Stimulated activated CD4-positive, alpha-beta T cell treated with anti-CD3 and anti-CD28 coated beads, Interleukin-2, amount 100 ng/mL, for 24 hours (primary cell): ENCODE measurements at regions not wholly inside any gene's neighbourhood (a gene's known extent, or its start where the extent isn't known, plus 50 kb on each side); places are given as distances from the start of the nearest gene placed in this dataset.

Experiments
- DNase-seq, 2 donors: peaks; one replicate each; pipeline ENCODE4 v3.0.0-alpha.2; 2020

DNA sequence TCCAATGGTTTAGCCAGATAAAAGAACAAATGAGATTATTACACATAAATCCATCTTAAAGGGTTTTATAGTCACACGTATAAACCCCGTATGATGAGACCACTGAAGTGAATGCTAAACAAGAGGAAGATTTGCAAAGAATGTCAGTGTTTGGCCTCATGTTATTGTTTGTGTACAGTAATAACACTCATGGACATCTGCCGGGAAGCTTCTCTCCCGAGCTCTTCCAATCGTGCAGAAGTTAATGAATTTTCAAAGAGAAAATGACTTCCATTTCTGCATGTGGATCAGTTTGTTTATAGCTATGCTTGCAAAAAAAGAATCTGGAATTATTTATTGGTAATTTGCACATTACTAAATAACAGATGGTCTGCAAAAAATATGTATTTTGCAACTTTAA lies 88.5 kb upstream of the APCDD1 start:
- DNase-seq = no peak

GRCh38 chr18:10367836-10368235 lies 86.6 kb upstream of the APCDD1 start:
- no peak for DNase-seq

DNA sequence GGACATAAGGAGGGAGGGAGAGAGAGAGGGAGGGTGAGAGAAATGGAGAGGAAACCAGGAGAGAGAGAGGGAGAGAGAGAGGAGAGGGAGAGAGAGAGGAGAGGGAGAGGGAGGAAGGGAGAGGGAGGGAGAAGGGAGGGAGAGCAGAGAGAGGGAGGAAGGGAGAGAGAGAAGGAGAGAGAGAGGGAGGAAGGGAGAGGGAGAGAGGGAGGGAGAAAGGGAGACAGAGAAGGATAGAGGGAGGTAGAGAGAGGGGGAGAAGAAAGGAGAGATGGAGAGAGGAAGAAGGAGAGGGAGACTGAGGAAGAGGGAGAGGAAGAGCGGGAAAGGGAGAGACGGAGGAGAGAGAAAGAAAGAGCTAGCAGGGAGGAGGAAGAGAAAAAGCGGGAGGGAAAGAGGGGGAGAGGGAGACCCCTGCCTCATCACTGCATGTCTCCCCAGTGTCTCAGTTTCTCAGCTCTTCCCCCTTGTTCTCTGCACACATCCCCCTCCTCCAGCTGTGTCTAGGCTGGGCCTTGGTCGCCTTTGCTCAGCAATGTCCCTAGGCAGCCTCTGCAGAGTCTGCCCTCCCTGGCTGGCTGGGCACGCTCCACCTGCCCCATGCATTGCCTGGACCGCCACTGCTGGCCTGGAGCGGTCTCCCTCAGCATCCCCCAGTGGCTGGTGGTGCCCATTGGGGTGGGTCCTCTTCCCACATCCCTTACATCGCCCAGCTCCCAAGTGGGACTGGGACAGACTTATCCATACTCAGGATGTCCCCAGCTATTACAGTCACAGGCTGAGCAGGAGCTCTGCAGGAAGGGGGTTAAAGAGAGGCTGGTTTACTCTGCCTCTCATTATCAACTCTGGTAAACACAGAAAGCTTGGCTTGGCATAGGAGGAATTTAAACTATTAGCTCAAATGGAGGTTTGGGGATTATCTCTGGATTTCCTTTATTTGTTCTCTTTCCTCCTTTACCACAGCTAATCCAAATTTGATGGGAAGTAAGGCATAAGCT lies 85.7 kb upstream of the APCDD1 start:
- DNase-seq = no peak

- DNase-seq = no peak
These were observed 83.7 kb upstream of the APCDD1 start for GRCh38 chr18:10370716-10371115.

DNA sequence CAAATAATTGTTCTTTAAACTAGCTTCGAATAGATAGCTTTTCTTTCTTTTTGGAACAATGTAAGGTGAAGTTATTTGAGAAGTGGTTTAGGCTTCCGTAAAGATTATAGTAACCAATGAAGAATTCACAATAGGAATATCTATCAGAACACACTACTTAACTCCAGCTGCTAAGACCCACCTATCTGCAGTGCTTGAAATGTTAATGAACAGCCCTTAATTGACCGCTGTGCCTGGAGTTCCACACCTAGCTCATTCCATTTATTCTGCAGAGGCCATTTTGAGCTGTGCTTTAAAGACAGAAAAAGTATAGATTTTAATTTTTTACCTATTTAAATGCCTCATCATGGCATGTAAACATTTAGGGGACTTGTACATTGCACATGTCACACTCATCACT lies 83.3 kb upstream of the APCDD1 start:
- no peak for DNase-seq

DNA sequence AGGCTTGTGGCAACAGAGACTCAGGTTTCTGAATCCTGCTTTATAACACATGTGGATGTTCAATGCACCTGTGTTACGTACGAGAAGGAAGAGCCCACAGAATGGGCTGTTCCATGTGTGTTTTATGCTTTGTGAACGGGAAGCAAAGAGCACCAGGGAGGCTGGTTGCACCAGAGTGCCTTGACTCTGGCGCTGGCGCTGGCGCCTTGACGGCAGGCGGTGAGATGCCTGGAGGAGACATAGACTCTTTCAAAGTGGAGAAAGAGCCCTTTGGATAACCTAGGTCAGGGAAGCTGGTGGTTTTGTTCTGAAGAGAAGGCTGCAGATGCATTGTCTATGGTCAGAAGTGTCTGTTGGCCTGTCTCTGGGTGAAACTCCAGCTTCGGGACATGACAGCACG lies 80.2 kb upstream of the APCDD1 start:
- DNase-seq = no peak

- DNase-seq = no peak
These were observed 79.7 kb upstream of the APCDD1 start for GRCh38 chr18:10374636-10375293.

- DNase-seq = no peak
These were observed 77.7 kb upstream of the APCDD1 start for GRCh38 chr18:10376731-10377130.

DNA sequence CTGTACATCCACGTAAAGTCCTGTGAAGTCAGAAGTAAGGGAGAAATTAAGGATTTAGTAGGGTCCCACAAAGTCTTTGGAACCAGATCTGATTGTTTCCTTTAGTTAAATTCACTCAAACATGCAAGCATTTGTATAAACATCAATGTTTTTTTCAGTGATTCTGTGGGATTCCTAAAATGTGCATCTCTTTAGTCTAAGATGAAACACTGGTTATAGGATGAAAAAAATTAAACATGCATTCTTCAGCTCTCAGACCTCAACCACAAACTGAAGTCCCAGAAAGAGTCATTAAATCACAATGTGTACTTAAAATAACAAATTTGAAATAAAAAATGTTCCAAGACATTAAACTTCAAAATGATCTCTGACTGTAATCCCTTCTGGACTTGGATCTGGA lies 76.5 kb upstream of the APCDD1 start:
- DNase-seq = no peak

DNA sequence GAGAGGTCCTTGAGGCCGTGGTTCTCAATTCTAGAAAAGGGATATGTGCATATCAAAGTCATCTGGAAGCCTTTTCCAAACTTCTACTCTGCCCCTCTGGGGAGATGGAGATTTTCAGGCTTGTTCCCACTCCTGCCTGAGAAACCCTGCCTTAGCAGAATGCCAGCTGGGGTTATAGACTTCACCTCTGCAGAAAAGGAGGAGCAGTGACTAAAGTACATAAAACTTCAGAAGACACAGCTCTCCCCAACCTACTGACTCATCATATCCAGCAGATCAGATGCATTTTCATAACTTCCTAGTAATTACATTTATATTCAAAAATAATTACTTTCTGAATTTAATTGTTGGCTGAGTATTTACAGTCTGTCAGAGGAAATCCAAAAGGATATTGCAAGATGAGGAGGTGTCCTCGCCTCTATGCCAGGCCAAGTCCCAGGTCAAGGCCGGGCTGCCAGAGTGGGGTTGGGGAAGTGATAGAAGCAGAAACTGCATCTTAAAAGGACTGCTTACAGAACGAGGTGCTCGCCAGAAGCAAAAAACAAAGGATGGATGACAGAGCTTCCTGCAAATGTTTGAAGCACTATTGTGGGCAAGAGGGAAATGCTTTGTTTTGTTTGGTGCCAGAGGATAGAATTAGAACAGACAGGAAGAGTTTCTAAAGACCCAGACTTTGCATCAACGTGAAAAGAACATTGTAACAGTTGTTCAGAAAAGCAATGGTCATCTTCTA lies 75.6 kb upstream of the APCDD1 start:
- DNase-seq = no peak

DNA sequence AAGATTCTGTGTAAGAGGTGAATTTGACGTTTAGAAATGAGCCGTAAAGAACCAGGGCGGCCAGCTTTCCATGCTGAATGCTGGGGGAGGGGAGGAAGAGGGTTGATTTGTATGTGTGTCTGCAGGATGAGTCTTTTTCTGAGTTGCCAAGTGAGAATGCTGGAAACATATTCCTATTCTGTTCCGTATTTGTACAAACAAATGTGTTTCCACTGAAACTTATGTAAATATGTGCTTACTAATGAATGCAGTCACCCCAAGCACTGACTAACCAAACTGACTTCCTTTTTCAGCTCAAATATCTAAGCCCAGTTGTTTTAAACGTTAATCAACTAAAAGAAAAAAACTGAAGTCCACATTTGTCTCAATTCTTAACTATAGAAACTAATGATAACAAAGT lies 74.9 kb upstream of the APCDD1 start:
- no peak for DNase-seq

DNA sequence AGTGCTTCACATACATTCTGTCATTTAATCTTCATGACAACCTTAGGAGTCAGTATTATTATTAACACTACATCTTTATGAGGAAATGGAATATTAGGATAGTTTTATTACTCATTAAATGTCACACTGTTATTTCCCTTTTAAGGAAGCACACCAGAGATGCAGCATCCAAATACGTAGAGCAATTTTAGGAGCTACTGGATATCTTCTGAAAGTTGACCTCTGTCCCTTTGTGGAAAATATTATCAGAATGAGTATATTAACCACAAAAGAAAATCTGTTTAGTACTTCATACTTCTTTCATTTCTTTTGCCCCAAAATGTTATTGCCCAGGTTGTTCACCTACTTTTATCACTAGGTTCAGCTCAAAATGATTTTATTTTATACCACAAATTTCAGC lies 72.9 kb upstream of the APCDD1 start:
- DNase-seq = no peak

- DNase-seq = no peak
These were observed 72.5 kb upstream of the APCDD1 start for GRCh38 chr18:10381951-10382350.

GRCh38 chr18:10386049-10386448 lies 68.4 kb upstream of the APCDD1 start:
- no peak for DNase-seq

DNA sequence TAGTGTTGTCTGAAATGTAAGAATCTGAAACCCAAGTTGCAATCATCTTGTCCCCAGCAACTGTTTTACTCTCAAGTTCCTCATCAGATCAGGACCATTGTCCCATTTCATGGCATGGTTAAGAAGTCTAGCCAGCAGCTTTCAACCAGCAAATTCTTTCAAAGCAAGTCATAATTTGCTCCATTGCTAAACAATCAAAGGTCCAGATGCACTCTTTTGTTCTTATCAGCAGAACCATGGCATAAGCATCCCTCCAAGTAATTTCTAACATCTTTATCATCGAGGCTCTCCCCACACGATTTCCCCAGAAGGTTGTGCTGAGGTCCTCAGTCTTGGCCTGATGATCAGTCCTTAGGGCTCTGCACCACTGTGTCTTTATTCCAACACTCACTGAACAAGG lies 67.5 kb upstream of the APCDD1 start:
- DNase-seq = no peak

DNA sequence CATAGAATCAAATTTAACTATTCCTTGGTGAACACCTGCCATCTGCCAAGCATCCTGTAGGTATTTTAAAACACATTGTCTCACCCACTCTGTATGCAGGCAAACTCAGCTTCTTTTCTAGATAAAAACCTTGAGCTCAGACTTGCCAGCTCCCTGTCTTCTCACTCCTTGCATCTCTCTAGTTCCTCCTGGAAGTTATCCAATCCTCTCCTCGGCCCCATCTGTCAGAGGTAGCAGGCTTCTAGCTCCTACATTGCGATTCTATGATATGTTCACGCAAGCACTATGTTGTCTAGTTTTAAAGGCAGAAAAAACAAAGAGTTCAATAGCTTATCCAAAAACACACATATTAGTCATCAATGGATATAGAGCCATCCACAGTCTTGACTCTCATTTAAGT lies 67.0 kb upstream of the APCDD1 start:
- no peak for DNase-seq

- no peak for DNase-seq
These were observed 66.1 kb upstream of the APCDD1 start for GRCh38 chr18:10388373-10388772.

- no peak for DNase-seq
These were observed 62.9 kb upstream of the APCDD1 start for GRCh38 chr18:10391506-10391905.

DNA sequence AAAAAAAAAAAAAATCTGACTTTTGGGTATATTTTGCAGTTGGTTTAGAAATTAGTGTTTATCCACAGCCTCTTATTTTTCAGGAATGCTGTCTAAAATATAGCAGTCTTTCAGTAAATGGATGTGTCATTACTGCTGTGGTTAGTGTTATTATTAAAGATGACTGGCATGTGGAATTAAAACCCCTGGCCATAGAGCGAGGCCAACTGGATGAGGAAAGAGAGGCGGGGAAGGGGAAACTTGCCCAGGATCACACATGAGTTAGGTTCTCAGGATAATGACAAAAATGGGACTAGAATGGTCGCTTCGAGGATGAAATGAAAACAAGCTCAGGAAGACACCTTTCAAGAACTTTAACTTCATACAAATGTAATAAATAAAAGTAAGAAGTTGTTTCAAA lies 57.4 kb upstream of the APCDD1 start:
- no peak for DNase-seq

DNA sequence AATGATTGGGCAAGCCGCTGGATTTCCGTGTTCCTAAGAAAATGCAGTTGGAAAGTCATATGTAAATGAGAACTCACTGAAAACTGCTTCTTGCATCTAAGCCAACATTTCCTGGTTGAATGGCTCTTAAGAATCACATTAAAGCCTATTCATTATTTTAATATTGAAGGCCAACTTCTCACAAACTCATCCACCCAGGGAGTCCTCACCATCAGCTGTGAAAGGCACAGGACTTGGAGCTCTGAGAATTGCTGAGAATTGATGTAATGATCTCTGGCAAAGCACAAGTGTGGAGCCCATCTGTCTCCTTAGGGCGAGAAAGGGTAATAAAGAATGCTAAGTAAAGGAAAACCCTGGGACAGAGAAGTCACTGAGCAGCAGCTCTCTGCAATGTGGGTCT lies 55.9 kb upstream of the APCDD1 start:
- no peak for DNase-seq

- no peak for DNase-seq
These were observed 55.0 kb upstream of the APCDD1 start for GRCh38 chr18:10399465-10399864.

DNA sequence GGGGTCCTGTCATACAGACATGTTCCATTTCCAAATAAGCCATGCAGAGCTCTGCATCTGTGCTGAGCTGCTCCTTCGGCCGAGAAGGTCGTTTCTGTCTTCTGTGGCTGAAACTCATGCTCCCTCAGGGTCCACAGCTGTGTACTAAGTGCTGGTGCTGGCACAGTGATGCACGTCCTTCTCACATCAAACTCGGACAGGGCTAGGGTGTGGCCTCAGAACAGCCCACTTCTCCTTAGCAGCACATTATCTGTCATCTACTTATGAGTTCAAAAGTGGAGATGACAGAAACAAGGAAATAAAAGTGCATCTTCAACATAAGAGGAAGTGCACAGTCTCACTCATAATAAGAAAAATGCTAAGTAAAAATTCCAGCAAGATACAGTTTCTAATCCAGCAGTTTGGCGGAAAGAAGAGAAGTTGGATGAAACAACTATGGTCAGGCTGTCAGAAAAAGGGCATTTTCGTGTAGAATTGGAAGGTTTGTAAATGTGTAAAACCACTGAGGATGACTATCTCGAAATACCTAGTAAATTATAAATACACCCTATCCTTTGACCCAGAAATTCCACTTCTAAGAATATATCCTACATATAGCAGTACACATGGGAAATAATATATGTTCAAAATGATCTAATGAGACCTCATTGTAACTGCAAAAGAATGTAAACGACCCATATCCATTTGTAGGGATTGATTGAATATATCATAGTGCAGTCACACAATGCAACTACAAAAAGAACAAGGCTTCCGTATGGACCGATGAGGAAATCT lies 53.7 kb upstream of the APCDD1 start:
- DNase-seq = no peak

DNA sequence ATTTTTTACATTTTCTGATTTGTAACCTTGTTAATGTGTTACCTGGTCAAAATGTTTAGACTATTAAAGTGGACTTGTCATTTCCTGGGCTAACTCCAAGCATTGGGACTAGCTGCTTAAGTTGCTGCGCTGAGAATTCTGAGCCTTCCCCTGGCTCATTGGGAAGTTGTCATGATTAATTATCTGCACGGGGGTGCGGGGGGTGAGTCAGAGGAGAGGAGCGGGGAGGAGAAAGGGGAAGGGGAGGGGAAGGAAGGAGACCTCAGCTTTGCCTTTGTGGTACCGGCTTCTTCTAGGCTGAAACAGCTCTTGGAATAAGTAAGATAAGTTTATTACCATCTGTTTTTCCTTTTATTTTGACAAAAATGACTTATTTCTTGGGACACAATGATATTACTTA lies 52.9 kb upstream of the APCDD1 start:
- no peak for DNase-seq
